ENCODE measurements at regions not wholly inside any gene's neighbourhood (a gene's known extent, or its start where the extent isn't known, plus 50 kb on each side); places are given as distances from the start of the nearest gene placed in this dataset.

- no peak for TF ChIP-seq CTCF (IDR thresholded peaks at IDR 0.05)
- TF ChIP-seq POLR2A (IDR thresholded peaks at IDR 0.05): no peak
- TF ChIP-seq POLR2AphosphoS5 (IDR thresholded peaks at IDR 0.05): no peak
Measured at GRCh38 chr6:90409700-90410099, 113.1 kb upstream of the BACH2 start.
